DOHH2 (cell line): ENCODE measurements at regions not wholly inside any gene's neighbourhood (a gene's known extent, or its start where the extent isn't known, plus 50 kb on each side); places are given as distances from the start of the nearest gene placed in this dataset.
"Not testable (repeated sequence)": the region's sequence is repeated elsewhere in the genome, so short reads cannot be mapped to it uniquely, and the experiment has no call there.

Experiments
- EZH2phosphoT487 ChIP-seq: fragments of 200-600 bp; sonication (generic); IDR thresholded peaks from 2 replicates; pipeline ENCODE4 v1.6.1; 2017; ENCODE audit warnings: borderline replicate concordance, mild to moderate bottlenecking, antibody characterized with exemption, low read length, moderate library complexity, mixed read lengths
- TF ChIP-seq, protein P1 (sequence below): fragments of 200-600 bp; sonication (generic); IDR thresholded peaks from one replicate; pipeline ENCODE4 v1.5.1; 2014; ENCODE audit warnings: antibody characterized with exemption, mild to moderate bottlenecking, low read depth, low read length; ENCODE audit not compliant: poor library complexity, severe bottlenecking

DNA sequence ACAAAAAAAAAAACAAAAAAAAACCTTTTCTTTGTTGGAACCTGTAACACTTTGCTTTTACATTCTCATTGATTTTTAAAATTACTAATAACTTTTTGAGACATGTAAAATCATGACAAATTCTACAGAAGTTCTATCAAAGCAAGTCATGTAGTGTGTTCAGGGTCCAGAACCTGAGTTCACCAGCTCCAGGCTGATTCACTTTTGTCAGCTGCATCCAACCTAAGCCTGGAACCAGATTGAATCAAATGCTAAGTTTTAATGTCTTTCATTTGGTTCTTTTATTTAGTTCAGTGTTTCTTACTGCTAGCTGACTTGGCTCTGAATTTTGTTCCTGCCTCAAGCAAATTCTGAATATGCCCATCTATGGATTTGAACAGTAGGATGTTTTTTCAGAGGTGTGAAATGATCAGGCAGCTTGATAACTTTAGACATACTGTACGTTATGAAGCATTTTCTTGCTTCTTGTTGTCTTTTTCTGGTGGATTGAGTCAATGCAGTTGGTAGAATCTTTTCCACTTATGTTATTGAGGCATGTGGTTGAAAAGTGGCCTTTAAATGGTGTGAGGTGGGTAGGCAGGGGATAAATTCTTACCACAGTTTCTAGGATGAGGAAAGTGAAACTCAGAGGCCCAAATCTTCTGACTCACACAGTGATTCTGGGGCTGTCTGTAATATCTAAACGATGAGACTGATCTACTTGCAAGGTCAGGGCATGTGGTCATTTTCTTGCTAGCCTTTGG is 78.7 kb downstream of the SRGAP2 start:
- TF ChIP-seq, protein P1, sequence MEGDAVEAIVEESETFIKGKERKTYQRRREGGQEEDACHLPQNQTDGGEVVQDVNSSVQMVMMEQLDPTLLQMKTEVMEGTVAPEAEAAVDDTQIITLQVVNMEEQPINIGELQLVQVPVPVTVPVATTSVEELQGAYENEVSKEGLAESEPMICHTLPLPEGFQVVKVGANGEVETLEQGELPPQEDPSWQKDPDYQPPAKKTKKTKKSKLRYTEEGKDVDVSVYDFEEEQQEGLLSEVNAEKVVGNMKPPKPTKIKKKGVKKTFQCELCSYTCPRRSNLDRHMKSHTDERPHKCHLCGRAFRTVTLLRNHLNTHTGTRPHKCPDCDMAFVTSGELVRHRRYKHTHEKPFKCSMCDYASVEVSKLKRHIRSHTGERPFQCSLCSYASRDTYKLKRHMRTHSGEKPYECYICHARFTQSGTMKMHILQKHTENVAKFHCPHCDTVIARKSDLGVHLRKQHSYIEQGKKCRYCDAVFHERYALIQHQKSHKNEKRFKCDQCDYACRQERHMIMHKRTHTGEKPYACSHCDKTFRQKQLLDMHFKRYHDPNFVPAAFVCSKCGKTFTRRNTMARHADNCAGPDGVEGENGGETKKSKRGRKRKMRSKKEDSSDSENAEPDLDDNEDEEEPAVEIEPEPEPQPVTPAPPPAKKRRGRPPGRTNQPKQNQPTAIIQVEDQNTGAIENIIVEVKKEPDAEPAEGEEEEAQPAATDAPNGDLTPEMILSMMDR: not testable (repeated sequence)
- not testable (repeated sequence) for TF ChIP-seq EZH2phosphoT487
